A549 (cell line): ENCODE measurements at regions not wholly inside any gene's neighbourhood (a gene's known extent, or its start where the extent isn't known, plus 50 kb on each side); places are given as distances from the start of the nearest gene placed in this dataset.

ENCODE experiments used
- ATAC-seq, 2 experiments: fragments of 200-7000 bp in 1 of 2; fragments of >200 bp in 1 of 2; cut with Nextera tagmentation in 1 of 2; cut with Tn5 transposase in 1 of 2; 3 replicates each; pipeline versions ENCODE4 v1.8.0 to v1.9.1; 2018 to 2020; ENCODE audit warnings: mild to moderate bottlenecking in 1 of 2, moderate library complexity in 1 of 2
- CTCF ChIA-PET: fragments of 300-600 bp; sonication (Branson Sonifier 250); formaldehyde crosslinking; extraction: SDS; loops from one replicate; lab custom pipeline; 2021; ENCODE audit warnings: antibody characterized with exemption, inconsistent platforms; lab: Yijun Ruan, JAX
- POLR2A ChIA-PET: fragments of 350-600 bp; formaldehyde crosslinking; extraction: SDS; loops from one replicate; lab custom pipeline; 2021; ENCODE audit warnings: antibody characterized with exemption, inconsistent platforms; lab: Yijun Ruan, JAX
- DNase-seq, 2 experiments: peaks; one replicate each; pipeline versions ENCODE4 v3.0.0 to v3.0.0-alpha.2; 2011 to 2016; ENCODE audit warnings: low read depth in 1 of 2, low spot score in 1 of 2
- FAIRE-seq: peaks from 2 replicates; lab custom pipeline; 2011; peaks lifted over from hg19 to GRCh38; lab: Jason Lieb, UNC
- H3K27ac ChIP-seq, 2 experiments: fragments of >200 bp; sonication (Bioruptor Twin); formaldehyde crosslinking; 3 replicates each; pipeline ENCODE4 v1.5.1; 2016 to 2017
- H3K4me1 ChIP-seq: fragments of >200 bp; sonication (Bioruptor Twin); formaldehyde crosslinking; 3 replicates; pipeline ENCODE4 v1.6.1; 2016
- H3K4me2 ChIP-seq: fragments of >200 bp; sonication (Bioruptor Twin); formaldehyde crosslinking; 3 replicates; pipeline ENCODE4 v1.6.1; 2016
- H3K4me3 ChIP-seq: fragments of >200 bp; sonication (Bioruptor Twin); formaldehyde crosslinking; 3 replicates; pipeline ENCODE4 v1.5.1; 2016
- H3K9me3 ChIP-seq: fragments of >200 bp; sonication (Bioruptor Twin); formaldehyde crosslinking; 3 replicates; pipeline ENCODE4 v1.6.1; 2016
- BCL3 ChIP-seq: fragments of >200 bp; sonication (Bioruptor Twin); formaldehyde crosslinking; IDR thresholded peaks from 3 replicates; pipeline ENCODE4 v1.6.1; 2016
- CEBPB ChIP-seq, 2 experiments: fragments of >200 bp in 1 of 2; sonication (Bioruptor Twin) in 1 of 2; formaldehyde crosslinking in 1 of 2; IDR thresholded peaks; 2 replicates each; pipeline ENCODE4 v1.6.1; 2012 to 2016
- EHF ChIP-seq: fragments of 250-450 bp; sonication (Bioruptor Pico); IDR thresholded peaks from 2 replicates; pipeline ENCODE4 v1.5.0; 2020; ENCODE audit warnings: mild to moderate bottlenecking
- EP300 ChIP-seq, 2 experiments: fragments of >200 bp; sonication (Bioruptor Twin); formaldehyde crosslinking; IDR thresholded peaks; 2 replicates in 1 of 2; 3 replicates in 1 of 2; pipeline ENCODE4 v1.6.1; 2016 to 2017
- GATA3 ChIP-seq: IDR thresholded peaks from 2 replicates; pipeline ENCODE4 v1.6.1; 2012; ENCODE audit warnings: borderline replicate concordance
- HEYL ChIP-seq: fragments of 250-450 bp; sonication (Bioruptor Pico); IDR thresholded peaks from 2 replicates; pipeline ENCODE4 v1.8.0; 2021; ENCODE audit warnings: mild to moderate bottlenecking, moderate library complexity
- HOXB13 ChIP-seq: fragments of 250-450 bp; sonication (Bioruptor Pico); IDR thresholded peaks from 2 replicates; pipeline ENCODE4 v1.5.0; 2020; ENCODE audit warnings: low read depth, mild to moderate bottlenecking, moderate library complexity
- JUN ChIP-seq, 2 experiments: fragments of >200 bp; sonication (Bioruptor Twin); formaldehyde crosslinking; IDR thresholded peaks; 2 replicates in 1 of 2; 3 replicates in 1 of 2; pipeline ENCODE4 v1.6.1; 2016 to 2017
- JUNB ChIP-seq: fragments of >200 bp; sonication (Bioruptor Twin); formaldehyde crosslinking; IDR thresholded peaks from 2 replicates; pipeline ENCODE4 v1.6.1; 2016
- MAZ ChIP-seq: fragments of 150-350 bp; IDR thresholded peaks from 2 replicates; pipeline ENCODE4 v1.6.1; 2014; ENCODE audit warnings: antibody characterized with exemption, low read depth, low read length, borderline replicate concordance
- RAD21 ChIP-seq, 2 experiments: fragments of >200 bp in 1 of 2; sonication (Bioruptor Twin) in 1 of 2; formaldehyde crosslinking in 1 of 2; IDR thresholded peaks in 1 of 2; conservative IDR thresholded peaks in 1 of 2; 2 replicates in 1 of 2; 3 replicates in 1 of 2; pipeline ENCODE4 v1.6.1; 2012 to 2018; ENCODE audit warnings: inconsistent platforms in 1 of 2
- RFX5 ChIP-seq: fragments of 450-650 bp; IDR thresholded peaks from 2 replicates; pipeline ENCODE4 v1.7.1; 2014; ENCODE audit warnings: antibody characterized with exemption, mild to moderate bottlenecking, moderate library complexity
- RNF2 ChIP-seq: fragments of 200-600 bp; sonication (generic); IDR thresholded peaks from 2 replicates; pipeline ENCODE4 v1.6.1; 2016; ENCODE audit warnings: low read depth, mild to moderate bottlenecking, antibody characterized with exemption, moderate library complexity, borderline replicate concordance
- WGBS: methylation state at CpG from one replicate; pipeline ENCODE4 v1.1.6; 2017; ENCODE audit errors: missing lambda C conversion rate; 5-methylcytosine and 5-hydroxymethylcytosine counted together
- TF ChIP-seq, protein P1 (sequence below): IDR thresholded peaks from 2 replicates; pipeline ENCODE4 v1.6.1; 2012
- TF ChIP-seq, protein P2 (sequence below): fragments of 250-450 bp; sonication (Bioruptor Pico); IDR thresholded peaks from 2 replicates; pipeline ENCODE4 v1.5.0; 2020; ENCODE audit warnings: low read depth, mild to moderate bottlenecking, moderate library complexity
- TF ChIP-seq, protein P3 (sequence below): IDR thresholded peaks from 2 replicates; pipeline ENCODE4 v1.6.1; 2012; ENCODE audit warnings: low read depth, borderline replicate concordance

DNA sequence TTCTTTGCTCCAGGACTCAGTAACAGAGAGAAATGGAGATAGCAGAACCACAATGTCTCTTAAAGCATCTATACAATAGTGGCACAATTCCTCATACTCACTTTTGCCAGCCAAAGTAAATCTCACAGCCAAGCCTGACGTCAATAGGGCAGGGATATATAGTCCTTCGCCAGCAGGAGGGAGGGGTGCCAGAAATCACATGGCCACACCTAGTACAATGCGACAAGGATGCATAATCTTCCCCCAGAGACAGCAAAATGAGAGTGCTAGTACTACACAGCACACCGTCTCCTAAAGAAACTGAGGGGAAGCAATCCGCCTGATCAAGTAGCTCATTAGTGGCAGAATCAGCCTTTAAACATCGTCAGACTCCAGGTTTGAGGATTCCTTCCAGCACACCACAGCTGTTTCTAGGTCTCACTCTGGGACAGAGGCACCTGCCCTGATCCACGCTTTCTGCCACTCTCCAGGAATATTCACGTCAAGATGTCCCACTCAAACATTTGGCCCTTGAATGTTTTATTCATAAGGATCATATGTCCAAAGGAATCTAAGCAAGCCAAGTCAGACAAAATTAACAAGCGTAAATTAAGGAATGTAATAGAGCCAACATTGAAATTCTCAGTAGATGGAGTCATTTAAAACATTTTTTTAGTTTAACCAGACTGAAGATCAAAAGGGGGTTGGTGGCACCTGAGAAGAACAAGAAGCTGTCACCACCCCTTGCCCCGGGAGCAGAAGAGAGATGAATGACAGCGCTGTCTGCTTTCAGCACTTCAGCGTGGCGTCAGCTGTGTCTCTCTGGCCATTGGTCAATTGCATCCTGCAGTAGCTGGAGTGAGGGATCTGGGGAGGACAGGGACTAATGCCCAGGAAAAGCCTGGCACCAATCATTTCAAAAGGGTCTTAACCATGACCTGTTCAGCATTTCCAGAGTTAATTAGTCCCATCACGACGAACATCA, 63.5 kb upstream of the SERP2 start:
- Histone ChIP-seq H3K4me1 (peaks cover 87% of the 10 kb centered on the region), H3K9me3 (no peaks in the 10 kb centered on the region), H3K27ac (peak overlapping the region; percentile 93 to 97), H3K4me2 (peak overlapping the region; percentile 67), H3K4me3 (no peak overlapping the region)
- ChIA-PET CTCF (interaction anchor here (0.5 to 1.4 kb wide), 3 partner anchors 9 to 87 kb away, joined by 3 to 6 read pairs (median 4); no protein-coding TSS in a partner anchor), POLR2A (interaction anchor here (0.7 to 2.5 kb wide), 4 partner anchors 77 to 127 kb away, joined by 5 to 19 read pairs (median 9); no protein-coding TSS in a partner anchor)
- DNase-seq = peak in 1 of 2 experiments; percentile 67
- no peak for TF ChIP-seq HEYL (CRISPR knock-in tag)
- TF ChIP-seq, protein P1, sequence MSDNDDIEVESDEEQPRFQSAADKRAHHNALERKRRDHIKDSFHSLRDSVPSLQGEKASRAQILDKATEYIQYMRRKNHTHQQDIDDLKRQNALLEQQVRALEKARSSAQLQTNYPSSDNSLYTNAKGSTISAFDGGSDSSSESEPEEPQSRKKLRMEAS = 0 out of 2 replicates have a peak, but pooled peaks have one; percentile 34
- peak; percentile 28; the same call in 1 of the 2 replicates for TF ChIP-seq GATA3
- FAIRE-seq = no peak
- 0 out of 6 replicates have a peak, but pooled peaks of 1 of the 2 experiments have one; percentile 7 for ATAC-seq
- 66% methylated on average over 15 of the region's 15 CpGs for WGBS

GRCh38 chr13:44311011-44311780, 62.4 kb upstream of the SERP2 start:
- H3K4me3 ChIP-seq = no peak overlapping the region
- peak overlapping the region; percentile 93 to 97 for H3K27ac ChIP-seq
- peaks cover 75% of the 10 kb centered on the region for H3K4me1 ChIP-seq
- DNase-seq = peak in 1 of 2 experiments; percentile 68
- WGBS = 57% methylated on average over 8 of the region's 8 CpGs
- H3K4me2 ChIP-seq = peak overlapping the region; percentile 67
- TF ChIP-seq EP300 (IDR thresholded peaks at IDR 0.05) (peak; percentile 59 to 77; a peak in 3 of 5 replicates), EHF (CRISPR knock-in tag) (no peak), JUNB (peak; percentile 49; the same call in 1 of the 2 replicates), CEBPB (IDR thresholded peaks at IDR 0.05) (peak; percentile 35 to 56; a peak in 3 of 4 replicates), JUN (IDR thresholded peaks at IDR 0.05) (peak; percentile 58 to 70; a peak in 2 of 5 replicates), RNF2 (no peak), MAZ (no peak), HOXB13 (CRISPR knock-in tag) (0 out of 2 replicates have a peak, but pooled peaks have one; percentile 8), BCL3 (peak; percentile 29; the same call in 1 of the 3 replicates), RFX5 (no peak), RAD21 (conservative IDR thresholded peaks at IDR 0.05 in 1 of 2, IDR thresholded peaks at IDR 0.05 in 1 of 2) (peak in 1 of 2 experiments; percentile 20; a peak in 1 of 5 replicates), GATA3 (peak; percentile 44; the same call in 1 of the 2 replicates)
- TF ChIP-seq, protein P2, sequence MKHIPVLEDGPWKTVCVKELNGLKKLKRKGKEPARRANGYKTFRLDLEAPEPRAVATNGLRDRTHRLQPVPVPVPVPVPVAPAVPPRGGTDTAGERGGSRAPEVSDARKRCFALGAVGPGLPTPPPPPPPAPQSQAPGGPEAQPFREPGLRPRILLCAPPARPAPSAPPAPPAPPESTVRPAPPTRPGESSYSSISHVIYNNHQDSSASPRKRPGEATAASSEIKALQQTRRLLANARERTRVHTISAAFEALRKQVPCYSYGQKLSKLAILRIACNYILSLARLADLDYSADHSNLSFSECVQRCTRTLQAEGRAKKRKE (CRISPR knock-in tag) = no peak
- TF ChIP-seq, protein P3, sequence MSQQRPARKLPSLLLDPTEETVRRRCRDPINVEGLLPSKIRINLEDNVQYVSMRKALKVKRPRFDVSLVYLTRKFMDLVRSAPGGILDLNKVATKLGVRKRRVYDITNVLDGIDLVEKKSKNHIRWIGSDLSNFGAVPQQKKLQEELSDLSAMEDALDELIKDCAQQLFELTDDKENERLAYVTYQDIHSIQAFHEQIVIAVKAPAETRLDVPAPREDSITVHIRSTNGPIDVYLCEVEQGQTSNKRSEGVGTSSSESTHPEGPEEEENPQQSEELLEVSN = no peak
- no peaks in the 10 kb centered on the region for H3K9me3 ChIP-seq
- ChIA-PET CTCF (interaction anchor here (0.6 to 1.4 kb wide), 4 partner anchors 8 to 125 kb away, joined by 3 to 6 read pairs (median 4); no protein-coding TSS in a partner anchor), POLR2A (interaction anchor here (1.3 to 2.5 kb wide), 3 partner anchors 121 to 126 kb away, joined by 7 to 19 read pairs (median 7); no protein-coding TSS in a partner anchor)
- FAIRE-seq = no peak
- ATAC-seq = peak in 1 of 2 experiments; percentile 9; a peak in 2 of 6 replicates
